ENCODE measurements at regions not wholly inside any gene's neighbourhood (a gene's known extent, or its start where the extent isn't known, plus 50 kb on each side); places are given as distances from the start of the nearest gene placed in this dataset.

DNA sequence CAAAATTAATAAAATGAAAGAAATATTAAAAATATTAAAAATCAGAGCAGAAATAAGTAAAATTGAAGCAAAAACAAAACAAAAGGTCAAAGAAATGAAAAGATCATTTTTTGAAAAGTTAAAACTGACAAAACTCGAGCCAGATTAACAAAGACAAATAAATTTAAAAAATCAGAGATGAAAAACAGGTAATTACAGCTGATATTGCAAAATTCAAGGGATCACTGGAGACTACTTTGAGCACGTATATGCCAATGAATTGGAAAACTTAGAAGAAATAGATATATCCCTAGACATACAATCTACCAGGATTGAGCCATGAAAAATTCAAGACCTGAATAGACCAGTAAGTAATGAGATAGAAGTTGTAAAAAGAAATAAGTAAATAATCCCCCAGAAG is 446.2 kb upstream of the EYS start (continued):
- TF ChIP-seq, protein P1, sequence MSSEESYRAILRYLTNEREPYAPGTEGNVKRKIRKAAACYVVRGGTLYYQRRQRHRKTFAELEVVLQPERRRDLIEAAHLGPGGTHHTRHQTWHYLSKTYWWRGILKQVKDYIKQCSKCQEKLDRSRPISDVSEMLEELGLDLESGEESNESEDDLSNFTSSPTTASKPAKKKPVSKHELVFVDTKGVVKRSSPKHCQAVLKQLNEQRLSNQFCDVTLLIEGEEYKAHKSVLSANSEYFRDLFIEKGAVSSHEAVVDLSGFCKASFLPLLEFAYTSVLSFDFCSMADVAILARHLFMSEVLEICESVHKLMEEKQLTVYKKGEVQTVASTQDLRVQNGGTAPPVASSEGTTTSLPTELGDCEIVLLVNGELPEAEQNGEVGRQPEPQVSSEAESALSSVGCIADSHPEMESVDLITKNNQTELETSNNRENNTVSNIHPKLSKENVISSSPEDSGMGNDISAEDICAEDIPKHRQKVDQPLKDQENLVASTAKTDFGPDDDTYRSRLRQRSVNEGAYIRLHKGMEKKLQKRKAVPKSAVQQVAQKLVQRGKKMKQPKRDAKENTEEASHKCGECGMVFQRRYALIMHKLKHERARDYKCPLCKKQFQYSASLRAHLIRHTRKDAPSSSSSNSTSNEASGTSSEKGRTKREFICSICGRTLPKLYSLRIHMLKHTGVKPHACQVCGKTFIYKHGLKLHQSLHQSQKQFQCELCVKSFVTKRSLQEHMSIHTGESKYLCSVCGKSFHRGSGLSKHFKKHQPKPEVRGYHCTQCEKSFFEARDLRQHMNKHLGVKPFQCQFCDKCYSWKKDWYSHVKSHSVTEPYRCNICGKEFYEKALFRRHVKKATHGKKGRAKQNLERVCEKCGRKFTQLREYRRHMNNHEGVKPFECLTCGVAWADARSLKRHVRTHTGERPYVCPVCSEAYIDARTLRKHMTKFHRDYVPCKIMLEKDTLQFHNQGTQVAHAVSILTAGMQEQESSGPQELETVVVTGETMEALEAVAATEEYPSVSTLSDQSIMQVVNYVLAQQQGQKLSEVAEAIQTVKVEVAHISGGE (tag by site-specific recombination; conservative IDR thresholded peaks at IDR 0.05; ENCODE audit: low read depth) = no peak
- TF ChIP-seq HOXC10 (CRISPR knock-in tag; IDR thresholded peaks at IDR 0.05) = no peak
- TF ChIP-seq ZNF239 (tag by site-specific recombination; IDR thresholded peaks at IDR 0.05) = no peak
- no peak for TF ChIP-seq ZNF600 (tag by site-specific recombination; IDR thresholded peaks at IDR 0.05)
- TF ChIP-seq ZNF660 (tag by site-specific recombination; IDR thresholded peaks at IDR 0.05) = no peak
- TF ChIP-seq ZNF416 (tag by site-specific recombination; IDR thresholded peaks at IDR 0.05) = no peak
- TF ChIP-seq ZNF610 (tag by site-specific recombination; IDR thresholded peaks at IDR 0.05; ENCODE audit: borderline replicate concordance) = no peak

DNA sequence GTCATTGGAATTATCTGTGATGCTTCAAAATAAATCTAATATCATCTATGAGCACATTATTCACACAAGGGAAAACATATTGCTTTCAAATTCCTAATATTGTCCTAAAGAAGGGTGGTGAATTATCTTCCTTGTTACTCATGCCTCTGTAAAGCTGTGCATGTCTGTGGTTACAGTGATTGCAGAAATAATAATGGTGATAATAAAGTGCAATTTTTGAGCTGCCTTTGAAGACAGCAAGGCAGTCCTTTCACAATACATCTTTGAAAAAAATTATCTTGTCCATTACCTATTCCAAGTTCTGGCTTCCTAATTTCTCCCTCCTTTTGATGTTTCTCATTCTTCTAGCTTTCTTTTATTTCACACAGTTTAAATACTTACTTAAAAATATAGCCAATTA is 442.1 kb upstream of the EYS start:
- no peaks in the 10 kb centered on the region for H3K9me3 ChIP-seq (ENCODE audit: control insufficient read depth, insufficient read depth, low read depth, low read length)
- CTCF ChIA-PET = no interaction called here
- H3K36me3 ChIP-seq (ENCODE audit: control insufficient read depth in 2 of 2, insufficient read depth in 1 of 2, low read length in 2 of 2) = no peaks in the 10 kb centered on the region
- POLR2A ChIA-PET = no interaction called here
- H3K4me3 ChIP-seq (ENCODE audit: low read depth, low read length) = no peak overlapping the region
- no peak overlapping the region for H3K27ac ChIP-seq (ENCODE audit: extremely low read depth, low read depth, low read length)
- TF ChIP-seq ZNF510 (tag by site-specific recombination; IDR thresholded peaks at IDR 0.05; ENCODE audit: insufficient replicate concordance) (no peak), OVOL3 (tag by site-specific recombination; IDR thresholded peaks at IDR 0.05) (no peak), ZNF211 (tag by site-specific recombination; IDR thresholded peaks at IDR 0.05; ENCODE audit: low read depth) (no peak), ZNF391 (tag by site-specific recombination; IDR thresholded peaks at IDR 0.05; ENCODE audit: borderline replicate concordance, low read depth) (no peak), ZNF174 (tag by site-specific recombination; IDR thresholded peaks at IDR 0.05) (no peak)
- TF ChIP-seq, protein P2, sequence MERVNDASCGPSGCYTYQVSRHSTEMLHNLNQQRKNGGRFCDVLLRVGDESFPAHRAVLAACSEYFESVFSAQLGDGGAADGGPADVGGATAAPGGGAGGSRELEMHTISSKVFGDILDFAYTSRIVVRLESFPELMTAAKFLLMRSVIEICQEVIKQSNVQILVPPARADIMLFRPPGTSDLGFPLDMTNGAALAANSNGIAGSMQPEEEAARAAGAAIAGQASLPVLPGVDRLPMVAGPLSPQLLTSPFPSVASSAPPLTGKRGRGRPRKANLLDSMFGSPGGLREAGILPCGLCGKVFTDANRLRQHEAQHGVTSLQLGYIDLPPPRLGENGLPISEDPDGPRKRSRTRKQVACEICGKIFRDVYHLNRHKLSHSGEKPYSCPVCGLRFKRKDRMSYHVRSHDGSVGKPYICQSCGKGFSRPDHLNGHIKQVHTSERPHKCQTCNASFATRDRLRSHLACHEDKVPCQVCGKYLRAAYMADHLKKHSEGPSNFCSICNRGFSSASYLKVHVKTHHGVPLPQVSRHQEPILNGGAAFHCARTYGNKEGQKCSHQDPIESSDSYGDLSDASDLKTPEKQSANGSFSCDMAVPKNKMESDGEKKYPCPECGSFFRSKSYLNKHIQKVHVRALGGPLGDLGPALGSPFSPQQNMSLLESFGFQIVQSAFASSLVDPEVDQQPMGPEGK (tag by site-specific recombination; IDR thresholded peaks at IDR 0.05) = no peak
- TF ChIP-seq, protein P3, sequence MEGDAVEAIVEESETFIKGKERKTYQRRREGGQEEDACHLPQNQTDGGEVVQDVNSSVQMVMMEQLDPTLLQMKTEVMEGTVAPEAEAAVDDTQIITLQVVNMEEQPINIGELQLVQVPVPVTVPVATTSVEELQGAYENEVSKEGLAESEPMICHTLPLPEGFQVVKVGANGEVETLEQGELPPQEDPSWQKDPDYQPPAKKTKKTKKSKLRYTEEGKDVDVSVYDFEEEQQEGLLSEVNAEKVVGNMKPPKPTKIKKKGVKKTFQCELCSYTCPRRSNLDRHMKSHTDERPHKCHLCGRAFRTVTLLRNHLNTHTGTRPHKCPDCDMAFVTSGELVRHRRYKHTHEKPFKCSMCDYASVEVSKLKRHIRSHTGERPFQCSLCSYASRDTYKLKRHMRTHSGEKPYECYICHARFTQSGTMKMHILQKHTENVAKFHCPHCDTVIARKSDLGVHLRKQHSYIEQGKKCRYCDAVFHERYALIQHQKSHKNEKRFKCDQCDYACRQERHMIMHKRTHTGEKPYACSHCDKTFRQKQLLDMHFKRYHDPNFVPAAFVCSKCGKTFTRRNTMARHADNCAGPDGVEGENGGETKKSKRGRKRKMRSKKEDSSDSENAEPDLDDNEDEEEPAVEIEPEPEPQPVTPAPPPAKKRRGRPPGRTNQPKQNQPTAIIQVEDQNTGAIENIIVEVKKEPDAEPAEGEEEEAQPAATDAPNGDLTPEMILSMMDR (tag by site-specific recombination; IDR thresholded peaks at IDR 0.05) = no peak
- H3K4me1 ChIP-seq (ENCODE audit: control insufficient read depth, insufficient read depth, low read length) = no peaks in the 10 kb centered on the region

DNA sequence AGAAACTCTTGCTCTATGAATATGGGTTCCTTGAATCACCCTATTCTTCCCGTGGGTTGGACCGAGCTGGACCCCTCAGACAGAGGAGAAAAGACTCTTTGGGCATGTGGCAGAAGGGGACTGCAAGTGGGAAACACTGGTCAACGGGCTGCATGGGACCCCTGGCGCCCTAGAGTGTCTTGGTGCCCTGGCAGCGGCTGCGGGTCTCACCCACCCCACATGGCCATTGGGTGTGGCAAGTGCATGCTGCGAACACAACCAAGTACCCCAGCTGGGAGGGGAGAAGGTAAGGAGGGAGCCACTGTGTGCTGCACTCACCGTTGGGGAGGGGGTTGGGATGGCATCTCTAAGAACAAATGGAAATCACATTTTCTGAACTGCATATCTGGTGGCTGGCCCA is 438.8 kb upstream of the EYS start:
- H3K27ac ChIP-seq (ENCODE audit: extremely low read depth, low read depth, low read length) = no peak overlapping the region
- no peaks in the 10 kb centered on the region for H3K4me1 ChIP-seq (ENCODE audit: control insufficient read depth, insufficient read depth, low read length)
- TF ChIP-seq ZNF654 (tag by site-specific recombination; IDR thresholded peaks at IDR 0.05; ENCODE audit: low read depth) = no peak
- TF ChIP-seq, protein P4, sequence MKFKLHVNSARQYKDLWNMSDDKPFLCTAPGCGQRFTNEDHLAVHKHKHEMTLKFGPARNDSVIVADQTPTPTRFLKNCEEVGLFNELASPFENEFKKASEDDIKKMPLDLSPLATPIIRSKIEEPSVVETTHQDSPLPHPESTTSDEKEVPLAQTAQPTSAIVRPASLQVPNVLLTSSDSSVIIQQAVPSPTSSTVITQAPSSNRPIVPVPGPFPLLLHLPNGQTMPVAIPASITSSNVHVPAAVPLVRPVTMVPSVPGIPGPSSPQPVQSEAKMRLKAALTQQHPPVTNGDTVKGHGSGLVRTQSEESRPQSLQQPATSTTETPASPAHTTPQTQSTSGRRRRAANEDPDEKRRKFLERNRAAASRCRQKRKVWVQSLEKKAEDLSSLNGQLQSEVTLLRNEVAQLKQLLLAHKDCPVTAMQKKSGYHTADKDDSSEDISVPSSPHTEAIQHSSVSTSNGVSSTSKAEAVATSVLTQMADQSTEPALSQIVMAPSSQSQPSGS (tag by site-specific recombination; IDR thresholded peaks at IDR 0.05; ENCODE audit: low read depth) = no peak
- no peak for TF ChIP-seq ZNF266 (tag by site-specific recombination; IDR thresholded peaks at IDR 0.05; ENCODE audit: low read depth)
- no peak for TF ChIP-seq ZFP69B (tag by site-specific recombination; IDR thresholded peaks at IDR 0.05)
- no peak for TF ChIP-seq ZNF174 (tag by site-specific recombination; IDR thresholded peaks at IDR 0.05)
- TF ChIP-seq, protein P5, sequence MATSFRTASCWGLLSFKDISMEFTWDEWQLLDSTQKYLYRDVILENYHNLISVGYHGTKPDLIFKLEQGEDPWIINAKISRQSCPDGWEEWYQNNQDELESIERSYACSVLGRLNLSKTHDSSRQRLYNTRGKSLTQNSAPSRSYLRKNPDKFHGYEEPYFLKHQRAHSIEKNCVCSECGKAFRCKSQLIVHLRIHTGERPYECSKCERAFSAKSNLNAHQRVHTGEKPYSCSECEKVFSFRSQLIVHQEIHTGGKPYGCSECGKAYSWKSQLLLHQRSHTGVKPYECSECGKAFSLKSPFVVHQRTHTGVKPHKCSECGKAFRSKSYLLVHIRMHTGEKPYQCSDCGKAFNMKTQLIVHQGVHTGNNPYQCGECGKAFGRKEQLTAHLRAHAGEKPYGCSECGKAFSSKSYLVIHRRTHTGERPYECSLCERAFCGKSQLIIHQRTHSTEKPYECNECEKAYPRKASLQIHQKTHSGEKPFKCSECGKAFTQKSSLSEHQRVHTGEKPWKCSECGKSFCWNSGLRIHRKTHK (tag by site-specific recombination; IDR thresholded peaks at IDR 0.05) = no peak
- TF ChIP-seq ZBTB7A (tag by site-specific recombination; IDR thresholded peaks at IDR 0.05; ENCODE audit: low read depth) = no peak
- TF ChIP-seq ZNF169 (tag by site-specific recombination; IDR thresholded peaks at IDR 0.05) = no peak
- TF ChIP-seq ZSCAN23 (tag by site-specific recombination; IDR thresholded peaks at IDR 0.05) = no peak
- no peak for TF ChIP-seq SETDB1 (IDR thresholded peaks at IDR 0.05; ENCODE audit: insufficient read length, low read length)
- no peak for TF ChIP-seq ZNF548 (tag by site-specific recombination; IDR thresholded peaks at IDR 0.05)
- TF ChIP-seq ZNF558 (tag by site-specific recombination; IDR thresholded peaks at IDR 0.05) = no peak
- H3K9me3 ChIP-seq (ENCODE audit: control insufficient read depth, insufficient read depth, low read depth, low read length) = no peaks in the 10 kb centered on the region
- H3K4me3 ChIP-seq (ENCODE audit: low read depth, low read length) = no peak overlapping the region
- H3K36me3 ChIP-seq (ENCODE audit: control insufficient read depth in 2 of 2, insufficient read depth in 1 of 2, low read length in 2 of 2) = no peaks in the 10 kb centered on the region
- POLR2A ChIA-PET = no interaction called here
- CTCF ChIA-PET = no interaction called here

Data from HEK293 (cell line).